ENCODE measurements at regions not wholly inside any gene's neighbourhood (a gene's known extent, or its start where the extent isn't known, plus 50 kb on each side); places are given as distances from the start of the nearest gene placed in this dataset.

- CTCF ChIA-PET: no interaction called here
Measured at GRCh38 chr13:84677836-84678235, 795.6 kb upstream of the SLITRK1 start.

More at GRCh38 chr13:84677836-84678235, 795.6 kb upstream of the SLITRK1 start:
- POLR2A ChIA-PET: no interaction called here
- no peaks in the 10 kb centered on the region for H3K36me3 Mint-ChIP-seq
- DNase-seq (ENCODE audit: low spot score) (no peak), ATAC-seq (no peak)
- H3K4me1 Mint-ChIP-seq: peaks cover 4% of the 10 kb centered on the region
- H3K27me3 Mint-ChIP-seq (ENCODE audit: low read depth): no peaks in the 10 kb centered on the region
- H3K4me3 Mint-ChIP-seq: no peak overlapping the region
- TF ChIP-seq HMGA2 (CRISPR knock-in tag; IDR thresholded peaks at IDR 0.05): no peak
- TF ChIP-seq ZBTB43 (CRISPR knock-in tag; IDR thresholded peaks at IDR 0.05): no peak
- no peak for TF ChIP-seq ARID4B (CRISPR knock-in tag; IDR thresholded peaks at IDR 0.05; ENCODE audit: borderline replicate concordance)
- no peak for TF ChIP-seq ATF6 (CRISPR knock-in tag; IDR thresholded peaks at IDR 0.05)
- no peak for TF ChIP-seq ZSCAN18 (CRISPR knock-in tag; IDR thresholded peaks at IDR 0.05)
- TF ChIP-seq TP53 (CRISPR knock-in tag; IDR thresholded peaks at IDR 0.05): no peak
- TF ChIP-seq MLX (CRISPR knock-in tag; IDR thresholded peaks at IDR 0.05): no peak
- no peak for TF ChIP-seq ZNF219 (CRISPR knock-in tag; IDR thresholded peaks at IDR 0.05; ENCODE audit: borderline replicate concordance)
- no peak for TF ChIP-seq STAT6 (CRISPR knock-in tag; conservative IDR thresholded peaks at IDR 0.05; ENCODE audit: low read depth)
- no peak for TF ChIP-seq AR (CRISPR knock-in tag; IDR thresholded peaks at IDR 0.05)
- H3K27ac Mint-ChIP-seq: no peak overlapping the region
- H3K9me3 Mint-ChIP-seq: no peaks in the 10 kb centered on the region
